PC-9 (cell line): ENCODE measurements at regions not wholly inside any gene's neighbourhood (a gene's known extent, or its start where the extent isn't known, plus 50 kb on each side); places are given as distances from the start of the nearest gene placed in this dataset.

Experiments used
- BruUV-seq: library from RNA; stranded (reverse); fragments of 400-500 nt; replicated peaks from 2 replicates; lab custom pipeline; 2021; lab: Mats Ljungman, UMichigan
- CTCF ChIA-PET: fragments of 300-600 bp; sonication (Branson Sonifier 250); formaldehyde crosslinking; loops from one replicate; lab custom pipeline; 2022; ENCODE audit warnings: antibody characterized with exemption; lab: Charles Lee
- POLR2A ChIA-PET: fragments of 300-600 bp; sonication (Branson Sonifier 250); formaldehyde crosslinking; loops from one replicate; lab custom pipeline; 2022; ENCODE audit warnings: antibody characterized with exemption; ENCODE audit not compliant: unreplicated experiment; lab: Charles Lee
- DNase-seq, 2 experiments: peaks; one replicate each; pipeline versions ENCODE4 v3.0.0 to v3.0.0-alpha.2; 2015 to 2022; ENCODE audit warnings: mixed read lengths in 1 of 2
- H2AFZ ChIP-seq: fragments of 200-600 bp; sonication (generic); 2 replicates; pipeline ENCODE4 v1.8.1; 2017; ENCODE audit warnings: antibody characterized with exemption
- H3F3A ChIP-seq: fragments of 200-600 bp; sonication (generic); 2 replicates; pipeline ENCODE4 v1.8.1; 2017; ENCODE audit warnings: antibody characterized with exemption, mild to moderate bottlenecking, low read depth; ENCODE audit not compliant: insufficient read depth
- H3K27ac ChIP-seq: fragments of 200-600 bp; sonication (generic); 2 replicates; pipeline ENCODE4 v1.6.1; 2016; ENCODE audit warnings: mixed run types
- H3K27me3 ChIP-seq: fragments of 200-600 bp; sonication (generic); 2 replicates; pipeline ENCODE4 v1.6.1; 2016; ENCODE audit warnings: low read depth, mixed run types; ENCODE audit not compliant: insufficient read depth
- H3K36me3 ChIP-seq: fragments of 200-600 bp; sonication (generic); 2 replicates; pipeline ENCODE4 v1.6.1; 2016; ENCODE audit warnings: low read depth, mixed run types
- H3K4me1 ChIP-seq: fragments of 200-600 bp; sonication (generic); replicated peaks from 2 replicates; pipeline ENCODE4 v1.6.1; 2016; ENCODE audit warnings: mixed run types; ENCODE audit not compliant: insufficient read depth
- H3K4me2 ChIP-seq: fragments of 200-600 bp; sonication (generic); 2 replicates; pipeline ENCODE4 v1.6.1; 2017; ENCODE audit warnings: mixed run types
- H3K4me3 ChIP-seq: fragments of 200-600 bp; sonication (generic); 2 replicates; pipeline ENCODE4 v1.6.1; 2016; ENCODE audit warnings: mixed run types
- H3K79me2 ChIP-seq: fragments of 200-600 bp; sonication (generic); 2 replicates; pipeline ENCODE4 v1.6.1; 2017; ENCODE audit warnings: low read depth, mixed run types
- H3K9me2 ChIP-seq: fragments of 200-600 bp; sonication (generic); 2 replicates; pipeline ENCODE4 v1.8.1; 2017; ENCODE audit warnings: mild to moderate bottlenecking; ENCODE audit not compliant: insufficient read depth
- H3K9me3 ChIP-seq: fragments of 200-600 bp; sonication (generic); 2 replicates; pipeline ENCODE4 v1.8.1; 2016; ENCODE audit warnings: low read depth; ENCODE audit not compliant: insufficient read depth
- H4K20me1 ChIP-seq: fragments of 200-600 bp; sonication (generic); 2 replicates; pipeline ENCODE4 v1.8.1; 2017; ENCODE audit not compliant: insufficient read depth
- CTCF ChIP-seq: fragments of 200-600 bp; sonication (generic); conservative IDR thresholded peaks from 2 replicates; pipeline ENCODE4 v1.6.1; 2017; ENCODE audit warnings: mixed run types, antibody characterized with exemption, mild to moderate bottlenecking, moderate library complexity
- EZH2 ChIP-seq: fragments of 200-600 bp; sonication (generic); IDR thresholded peaks from 2 replicates; pipeline ENCODE4 v1.8.0; 2017; ENCODE audit warnings: antibody characterized with exemption, low read depth
- intact Hi-C: fragments of 100-400 bp; cut with micrococcal nuclease; formaldehyde crosslinking; loops from one replicate; pipeline ENCODE4 v1.10.0; 2022; ENCODE audit not compliant: unreplicated experiment

- BruUV-seq = no TSS peak
- no peak for DNase-seq
- POLR2A ChIA-PET = no interaction called here
- H3K36me3 ChIP-seq = no peaks in the 10 kb centered on the region
- CTCF ChIA-PET = no interaction called here
- H4K20me1 ChIP-seq = no peaks in the 10 kb centered on the region
- H3K79me2 ChIP-seq = no peaks in the 10 kb centered on the region
- no peak overlapping the region for H3K4me3 ChIP-seq
- intact Hi-C loops = no loop called here
- H3K4me2 ChIP-seq = no peak overlapping the region
- no peaks in the 10 kb centered on the region for H3K9me2 ChIP-seq
- H3K9me3 ChIP-seq = no peaks in the 10 kb centered on the region
- H3K27ac ChIP-seq = no peak overlapping the region
- H3F3A ChIP-seq = no peaks in the 10 kb centered on the region
- H2AFZ ChIP-seq = no peak overlapping the region
- TF ChIP-seq CTCF (no peak), EZH2 (no peak)
- H3K4me1 ChIP-seq = peaks cover 15% of the 10 kb centered on the region
- H3K27me3 ChIP-seq = no peaks in the 10 kb centered on the region
Measured at GRCh38 chr4:184930026-184930425, 88.3 kb upstream of the HELT start.

GRCh38 chr4:184932343-184932742 lies 85.9 kb upstream of the HELT start:
- Histone ChIP-seq H3K9me2 (no peaks in the 10 kb centered on the region), H3K4me2 (no peak overlapping the region), H3K36me3 (no peaks in the 10 kb centered on the region), H3K9me3 (no peaks in the 10 kb centered on the region), H3K4me3 (no peak overlapping the region), H2AFZ (no peak overlapping the region), H3K4me1 (peaks cover 27% of the 10 kb centered on the region), H3K27ac (no peak overlapping the region), H3K27me3 (no peaks in the 10 kb centered on the region), H3K79me2 (no peaks in the 10 kb centered on the region), H4K20me1 (no peaks in the 10 kb centered on the region), H3F3A (no peaks in the 10 kb centered on the region)
- no TSS peak for BruUV-seq
- no peak for DNase-seq
- intact Hi-C loops = no loop called here
- CTCF ChIA-PET = no interaction called here
- POLR2A ChIA-PET = interaction anchor here (0.6 kb wide), 1 partner anchor 106 kb away, joined by 3 read pairs; no protein-coding TSS in a partner anchor
- TF ChIP-seq EZH2 = no peak
- no peak for TF ChIP-seq CTCF

- Histone ChIP-seq H3K4me1 (peaks cover 31% of the 10 kb centered on the region), H3K4me3 (no peak overlapping the region), H3K4me2 (no peak overlapping the region), H3K9me3 (no peaks in the 10 kb centered on the region), H3K27me3 (no peaks in the 10 kb centered on the region), H3K36me3 (no peaks in the 10 kb centered on the region), H3K9me2 (no peaks in the 10 kb centered on the region), H3K27ac (no peak overlapping the region; the same call in 1 of the 2 replicates), H3K79me2 (no peaks in the 10 kb centered on the region), H2AFZ (no peak overlapping the region), H4K20me1 (no peaks in the 10 kb centered on the region), H3F3A (no peaks in the 10 kb centered on the region)
- POLR2A ChIA-PET = no interaction called here
- BruUV-seq = no TSS peak
- DNase-seq = no peak
- no peak for TF ChIP-seq EZH2
- TF ChIP-seq CTCF = no peak
- CTCF ChIA-PET = no interaction called here
- intact Hi-C loops = no loop called here
Measured at GRCh38 chr4:184933311-184933710, 85.0 kb upstream of the HELT start.
